ENCODE measurements at regions not wholly inside any gene's neighbourhood (a gene's known extent, or its start where the extent isn't known, plus 50 kb on each side); places are given as distances from the start of the nearest gene placed in this dataset.

- TF ChIP-seq HNRNPUL1 (IDR thresholded peaks at IDR 0.05; ENCODE audit: low read length) (no peak), RFX1 (IDR thresholded peaks at IDR 0.05) (peak; percentile 62; the same call in 1 of the 2 replicates), ZNF133 (CRISPR knock-in tag; IDR thresholded peaks at IDR 0.05) (no peak), ZNF23 (CRISPR knock-in tag; IDR thresholded peaks at IDR 0.05) (no peak), KLF6 (CRISPR knock-in tag; IDR thresholded peaks at IDR 0.05; ENCODE audit: borderline replicate concordance) (no peak), MYNN (IDR thresholded peaks at IDR 0.05) (0 out of 2 replicates have a peak, but pooled peaks have one; percentile 41), MYNN (CRISPR knock-in tag; IDR thresholded peaks at IDR 0.05) (no peak), DEAF1 (CRISPR knock-in tag; IDR thresholded peaks at IDR 0.05) (peak; percentile 85), RBBP5 (IDR thresholded peaks at IDR 0.05; ENCODE audit: borderline replicate concordance, insufficient read depth, low read length, poor library complexity, severe bottlenecking) (no peak), ARID2 (IDR thresholded peaks at IDR 0.05) (peak; percentile 78), CC2D1A (IDR thresholded peaks at IDR 0.05) (peak; percentile 78), CTBP1 (IDR thresholded peaks at IDR 0.05; ENCODE audit: borderline replicate concordance) (0 out of 2 replicates have a peak, but pooled peaks have one; percentile 27), REST (IDR thresholded peaks at IDR 0.05; ENCODE audit: borderline replicate concordance) (peak; percentile 86), REST (CRISPR knock-in tag; IDR thresholded peaks at IDR 0.05; ENCODE audit: low read depth) (no peak), JUN (IDR thresholded peaks at IDR 0.05; ENCODE audit: borderline replicate concordance, low read depth, low read length) (no peak), JUN (CRISPR knock-in tag; IDR thresholded peaks at IDR 0.05; ENCODE audit: borderline replicate concordance) (no peak), RB1 (IDR thresholded peaks at IDR 0.05; ENCODE audit: low read depth) (peak; percentile 27; the same call in 1 of the 2 replicates), XRCC5 (IDR thresholded peaks at IDR 0.05; ENCODE audit: low read depth, low read length) (no peak; the same call in 1 of the 2 replicates), ZNF311 (CRISPR knock-in tag; IDR thresholded peaks at IDR 0.05) (no peak), ZNF589 (CRISPR knock-in tag; IDR thresholded peaks at IDR 0.05; ENCODE audit: low read depth) (no peak), POLR2H (tag; IDR thresholded peaks at IDR 0.05; ENCODE audit: low read depth) (no peak)
These were observed 63.5 kb upstream of the SSX2IP start (continued) for GRCh38 chr1:84753516-84754385.

All from K562 (cell line).